ENCODE measurements at regions not wholly inside any gene's neighbourhood (a gene's known extent, or its start where the extent isn't known, plus 50 kb on each side); places are given as distances from the start of the nearest gene placed in this dataset.

DNA sequence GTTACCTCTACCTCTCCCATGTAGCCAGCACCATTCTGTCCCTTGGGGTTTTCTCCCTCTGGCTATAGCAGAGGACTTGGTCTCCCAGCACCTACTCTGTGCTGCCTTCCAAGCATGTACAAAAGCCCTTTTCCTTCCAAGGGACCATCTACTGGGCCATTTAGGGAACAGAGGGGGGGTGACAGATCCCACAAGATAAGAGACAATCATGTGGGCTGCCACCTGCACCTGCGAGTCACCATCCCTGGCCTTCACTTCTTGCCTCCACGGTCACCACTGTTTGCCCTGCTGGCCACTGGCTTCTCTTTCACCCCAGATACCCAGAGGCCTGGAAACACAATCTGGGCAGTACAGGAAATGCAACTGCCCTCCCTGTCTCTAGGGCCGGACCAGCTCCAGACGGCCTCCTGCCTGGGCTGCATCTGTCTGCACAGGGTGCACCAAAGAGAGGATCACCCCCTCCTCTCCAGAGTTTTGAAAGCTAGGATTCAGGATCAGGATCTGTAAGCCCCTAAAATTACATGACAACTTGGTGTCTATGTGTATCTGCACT is 160.8 kb upstream of the NECTIN1 start:
- TF ChIP-seq EZH2phosphoT487 (IDR thresholded peaks at IDR 0.05; ENCODE audit: insufficient read depth, low read depth) = no peak
- TF ChIP-seq EZH2 (IDR thresholded peaks at IDR 0.05; ENCODE audit: insufficient read depth, poor library complexity, severe bottlenecking) = no peak

All from GM23248 (cell line).